Omental fat pad (tissue), 3 donors: ENCODE measurements at regions not wholly inside any gene's neighbourhood (a gene's known extent, or its start where the extent isn't known, plus 50 kb on each side); places are given as distances from the start of the nearest gene placed in this dataset.

Experiments used
- ATAC-seq: fragments of 150-250 bp; one replicate; pipeline ENCODE4 v1.9.1; 2016; ENCODE audit warnings: mild to moderate bottlenecking, moderate library complexity; ENCODE audit not compliant: low FRiP score
- DNase-seq: peaks from one replicate; pipeline ENCODE4 v3.0.0-alpha.2; 2019; ENCODE audit warnings: low spot score
- TF ChIP-seq, protein P1 (sequence below), 3 donors: fragments of 450-650 bp; IDR thresholded peaks; one replicate each; pipeline ENCODE4 v1.5.1; 2016 to 2017; ENCODE audit warnings: antibody characterized with exemption in 3 of 3, mild to moderate bottlenecking in 3 of 3, moderate library complexity in 2 of 3

GRCh38 chr15:60217161-60217560 is 180.6 kb downstream of the ANXA2 start:
- DNase-seq (no peak), ATAC-seq (no peak)
- TF ChIP-seq, protein P1, sequence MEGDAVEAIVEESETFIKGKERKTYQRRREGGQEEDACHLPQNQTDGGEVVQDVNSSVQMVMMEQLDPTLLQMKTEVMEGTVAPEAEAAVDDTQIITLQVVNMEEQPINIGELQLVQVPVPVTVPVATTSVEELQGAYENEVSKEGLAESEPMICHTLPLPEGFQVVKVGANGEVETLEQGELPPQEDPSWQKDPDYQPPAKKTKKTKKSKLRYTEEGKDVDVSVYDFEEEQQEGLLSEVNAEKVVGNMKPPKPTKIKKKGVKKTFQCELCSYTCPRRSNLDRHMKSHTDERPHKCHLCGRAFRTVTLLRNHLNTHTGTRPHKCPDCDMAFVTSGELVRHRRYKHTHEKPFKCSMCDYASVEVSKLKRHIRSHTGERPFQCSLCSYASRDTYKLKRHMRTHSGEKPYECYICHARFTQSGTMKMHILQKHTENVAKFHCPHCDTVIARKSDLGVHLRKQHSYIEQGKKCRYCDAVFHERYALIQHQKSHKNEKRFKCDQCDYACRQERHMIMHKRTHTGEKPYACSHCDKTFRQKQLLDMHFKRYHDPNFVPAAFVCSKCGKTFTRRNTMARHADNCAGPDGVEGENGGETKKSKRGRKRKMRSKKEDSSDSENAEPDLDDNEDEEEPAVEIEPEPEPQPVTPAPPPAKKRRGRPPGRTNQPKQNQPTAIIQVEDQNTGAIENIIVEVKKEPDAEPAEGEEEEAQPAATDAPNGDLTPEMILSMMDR (IDR thresholded peaks at IDR 0.05): no peak

DNA sequence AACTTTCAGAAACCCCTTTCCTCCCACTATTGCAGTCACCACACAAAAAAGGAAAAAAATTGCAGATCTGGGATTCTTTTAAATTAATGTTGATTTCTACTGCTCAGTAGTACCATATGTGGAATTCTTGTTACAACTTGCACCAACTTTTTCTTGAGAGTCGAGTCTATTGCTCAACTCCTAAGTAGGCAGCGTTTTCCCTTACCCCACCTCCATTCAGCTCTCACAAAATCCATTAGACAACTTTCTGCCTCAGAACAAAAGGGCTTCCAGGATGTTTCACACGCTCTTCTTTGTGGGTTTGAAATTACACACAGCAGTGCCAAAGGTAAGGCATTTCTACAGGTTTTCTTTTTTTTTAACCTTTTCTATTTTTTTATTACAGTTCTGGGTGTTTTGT is 179.5 kb downstream of the ANXA2 start:
- TF ChIP-seq, protein P1 (IDR thresholded peaks at IDR 0.05): no peak
- ATAC-seq: no peak

GRCh38 chr15:60219866-60220265 is 177.9 kb downstream of the ANXA2 start:
- DNase-seq (no peak), ATAC-seq (no peak)
- TF ChIP-seq, protein P1 (IDR thresholded peaks at IDR 0.05): no peak

More for the DNA sequence above, 179.5 kb downstream of the ANXA2 start:
- no peak for DNase-seq

DNA sequence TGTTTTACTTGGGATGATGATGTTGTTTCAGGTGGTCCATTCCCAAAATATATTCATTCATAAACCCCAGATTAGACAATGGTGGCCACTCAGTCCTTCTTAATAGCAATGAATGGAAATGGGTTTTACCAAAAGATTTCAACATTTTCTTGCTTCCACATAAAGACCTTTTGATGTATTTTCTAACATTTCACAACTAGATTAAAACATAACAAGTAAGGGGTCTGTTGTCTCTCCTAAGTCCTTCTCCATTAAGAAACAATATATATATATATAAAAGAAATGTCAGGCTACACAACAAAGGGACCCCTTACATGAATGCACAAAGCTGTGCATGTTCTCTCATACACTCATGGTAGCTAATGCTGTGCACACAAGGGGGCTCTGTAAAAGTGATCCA is 176.4 kb downstream of the ANXA2 start:
- DNase-seq (no peak), ATAC-seq (no peak)
- TF ChIP-seq, protein P1 (IDR thresholded peaks at IDR 0.05): no peak

GRCh38 chr15:60222404-60222803 is 175.4 kb downstream of the ANXA2 start:
- TF ChIP-seq, protein P1 (IDR thresholded peaks at IDR 0.05): no peak
- ATAC-seq (no peak), DNase-seq (no peak)

- DNase-seq (no peak), ATAC-seq (no peak)
- TF ChIP-seq, protein P1 (IDR thresholded peaks at IDR 0.05): no peak
These were observed 174.6 kb downstream of the ANXA2 start for GRCh38 chr15:60223176-60223575.

DNA sequence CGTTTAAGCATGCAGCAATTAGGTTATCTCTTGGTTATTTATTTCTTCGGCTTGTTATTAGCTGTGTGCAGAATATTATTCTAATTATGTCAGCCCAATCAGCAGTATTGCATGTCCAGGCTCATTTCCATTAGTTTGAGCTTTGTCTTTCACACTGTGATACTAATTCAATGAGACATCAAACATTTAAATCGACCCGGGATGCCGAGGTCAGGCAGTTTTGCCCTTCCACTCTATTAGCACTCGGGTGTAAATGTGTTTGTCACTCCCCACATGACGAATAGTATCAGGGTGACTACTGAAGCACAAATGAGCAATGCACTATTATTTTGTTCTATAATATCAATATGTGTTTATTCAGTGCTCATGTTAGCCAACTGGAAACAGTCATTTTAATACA is 170.9 kb downstream of the ANXA2 start:
- TF ChIP-seq, protein P1 (IDR thresholded peaks at IDR 0.05): no peak
- no peak for ATAC-seq
- DNase-seq: no peak
